Amniotic epithelial cell (primary cell): ENCODE measurements at regions not wholly inside any gene's neighbourhood (a gene's known extent, or its start where the extent isn't known, plus 50 kb on each side); places are given as distances from the start of the nearest gene placed in this dataset.
"Not testable (repeated sequence)": the region's sequence is repeated elsewhere in the genome, so short reads cannot be mapped to it uniquely, and the experiment has no call there.

Experiments used
- DNase-seq: peaks from one replicate; pipeline ENCODE4 v3.0.0-alpha.2; 2010; ENCODE audit warnings: low read depth

DNA sequence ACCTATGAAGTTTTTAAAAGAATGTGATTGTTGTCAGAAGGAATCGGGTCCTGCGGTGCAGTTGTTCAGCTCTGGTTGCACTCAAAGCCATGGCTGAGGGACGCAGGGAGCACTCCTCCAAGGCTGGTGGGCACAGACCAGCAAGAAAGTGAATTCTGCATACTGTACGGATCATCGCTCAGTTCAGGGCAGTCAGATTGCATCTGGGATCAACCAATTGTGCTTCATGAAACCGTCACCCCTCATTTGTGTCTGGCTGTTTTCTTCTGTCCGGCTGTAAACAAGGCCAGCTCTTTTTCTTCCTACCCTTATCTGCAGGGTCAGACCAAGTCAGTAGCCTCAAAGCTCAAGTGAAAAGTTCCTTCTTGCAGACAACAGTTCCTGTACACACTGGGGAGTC, 478.3 kb downstream of the TFAP2A start:
- DNase-seq, result no peak

DNA sequence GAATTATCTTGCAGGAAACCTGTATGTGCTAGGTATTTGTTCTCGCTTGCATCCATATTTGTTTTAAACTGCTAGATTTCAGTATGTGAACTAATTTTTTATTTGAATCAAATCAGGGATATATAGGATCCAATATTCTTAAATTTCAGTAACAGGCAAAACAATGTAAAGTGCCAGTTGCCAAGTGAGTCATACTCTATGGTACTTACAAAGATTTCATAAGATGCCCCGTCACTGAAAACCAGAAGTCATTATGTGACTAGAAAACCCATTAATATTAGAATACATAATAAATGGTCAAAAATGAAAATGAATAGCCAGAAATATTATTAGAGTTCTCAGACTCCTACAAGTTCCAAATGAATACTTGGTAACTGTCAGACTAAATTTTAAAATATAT, 481.2 kb downstream of the TFAP2A start:
- DNase-seq, result no peak

- no peak for DNase-seq
Observed at GRCh38 chr6:9927275-9927674, 487.6 kb downstream of the TFAP2A start.

- no peak for DNase-seq
Observed at GRCh38 chr6:9924971-9925370, 489.9 kb downstream of the TFAP2A start.

DNA sequence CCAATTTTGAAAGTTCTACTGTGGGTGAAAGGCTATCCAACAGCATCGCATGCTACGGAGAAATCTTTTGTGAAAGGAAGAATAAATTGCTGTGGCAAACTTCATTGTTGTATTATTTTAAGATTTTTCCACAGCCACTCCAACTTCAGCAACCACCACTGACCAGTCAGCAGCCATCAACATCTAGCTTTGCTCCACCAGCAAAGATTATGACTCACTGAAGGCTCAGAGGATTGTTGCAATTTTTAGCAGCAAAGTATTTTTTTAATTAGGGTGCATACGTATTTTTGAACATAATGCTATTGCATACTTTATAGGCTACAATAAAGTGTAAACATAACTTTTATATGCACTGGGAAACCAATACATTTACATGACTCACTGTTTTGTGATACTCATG, 493.5 kb downstream of the TFAP2A start:
- no peak for DNase-seq

- DNase-seq, result no peak
Observed at GRCh38 chr6:9914951-9915350, 499.9 kb downstream of the TFAP2A start.

DNA sequence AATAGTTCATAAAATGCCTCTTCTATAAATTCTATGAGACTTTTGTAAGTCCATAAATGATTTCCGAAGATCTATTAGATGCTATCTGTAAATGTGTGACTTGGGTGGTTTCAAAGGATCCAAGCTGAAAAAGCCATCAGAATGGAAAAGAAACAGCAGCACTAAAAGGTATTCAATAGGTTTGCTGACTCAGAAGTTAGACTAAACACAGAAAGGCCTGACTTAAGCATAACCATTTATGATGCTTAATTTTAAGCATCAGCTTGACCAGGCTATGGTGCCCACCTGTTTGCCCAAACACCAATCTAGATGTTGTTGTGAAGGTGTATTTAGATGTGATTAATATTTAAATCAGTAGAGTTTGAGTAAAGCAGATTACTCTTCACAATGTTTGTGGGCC, 513.5 kb downstream of the TFAP2A start:
- no peak for DNase-seq

GRCh38 chr6:9896806-9897205, 518.1 kb downstream of the TFAP2A start:
- DNase-seq, result no peak

DNA sequence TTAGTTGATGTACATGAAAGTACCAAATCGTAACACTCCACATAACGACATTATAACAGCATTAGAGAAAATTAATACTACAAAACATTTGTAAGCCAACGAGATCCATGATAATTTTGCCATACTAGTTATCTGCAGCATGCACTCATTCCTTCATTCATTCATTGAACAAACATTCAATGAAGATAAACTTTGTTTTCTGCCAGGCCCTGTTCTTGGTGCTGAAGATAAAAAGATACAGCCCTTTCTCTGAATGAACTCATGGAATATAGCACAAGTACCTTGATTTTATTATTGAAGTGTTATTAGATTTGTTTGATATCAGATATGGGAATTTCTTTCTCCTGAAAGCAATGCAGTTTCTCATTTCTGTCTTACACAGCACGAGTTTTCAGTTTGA, 524.0 kb downstream of the TFAP2A start:
- no peak for DNase-seq

DNA sequence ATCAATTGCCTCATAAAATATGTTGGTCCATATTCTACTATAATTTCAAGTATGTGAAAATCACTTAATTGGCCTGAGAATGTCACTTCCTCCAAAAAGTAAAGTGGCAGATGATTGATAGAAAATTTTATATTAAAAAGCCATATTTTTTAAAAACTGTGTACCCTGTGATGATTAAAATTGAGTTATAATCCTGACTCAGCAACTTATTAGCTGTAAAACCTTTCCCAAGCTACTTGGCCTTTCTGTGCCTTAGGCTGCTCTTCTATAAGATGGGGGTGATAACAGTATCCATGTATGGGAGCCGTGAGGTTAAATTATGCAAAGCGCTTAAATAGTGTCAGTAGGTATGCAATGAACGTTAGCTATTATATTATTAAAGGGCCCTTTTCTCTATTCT, 524.4 kb downstream of the TFAP2A start:
- DNase-seq, result no peak

DNA sequence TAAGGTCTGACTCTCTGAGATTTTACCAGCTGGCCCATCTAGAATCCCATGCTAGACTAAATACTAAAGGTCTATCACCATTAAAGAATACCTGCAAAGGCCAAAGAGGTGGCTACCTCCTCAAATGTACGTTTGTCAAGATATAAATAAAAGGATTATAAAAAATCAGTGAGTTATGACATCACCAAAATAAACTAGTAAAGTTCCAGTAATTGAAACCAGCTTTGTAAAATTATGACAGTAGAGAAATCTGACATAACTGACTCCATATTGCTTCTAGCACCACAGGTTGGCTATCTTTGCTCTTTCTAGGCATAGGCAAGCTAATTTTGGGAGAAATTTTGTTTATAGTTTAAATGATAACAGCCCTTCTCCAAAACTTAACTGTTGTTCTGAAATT, 536.3 kb downstream of the TFAP2A start:
- DNase-seq, result no peak

GRCh38 chr6:9875605-9876353, 539.1 kb downstream of the TFAP2A start:
- DNase-seq, result no peak

GRCh38 chr6:9862603-9863167, 552.2 kb downstream of the TFAP2A start:
- DNase-seq, result no peak

DNA sequence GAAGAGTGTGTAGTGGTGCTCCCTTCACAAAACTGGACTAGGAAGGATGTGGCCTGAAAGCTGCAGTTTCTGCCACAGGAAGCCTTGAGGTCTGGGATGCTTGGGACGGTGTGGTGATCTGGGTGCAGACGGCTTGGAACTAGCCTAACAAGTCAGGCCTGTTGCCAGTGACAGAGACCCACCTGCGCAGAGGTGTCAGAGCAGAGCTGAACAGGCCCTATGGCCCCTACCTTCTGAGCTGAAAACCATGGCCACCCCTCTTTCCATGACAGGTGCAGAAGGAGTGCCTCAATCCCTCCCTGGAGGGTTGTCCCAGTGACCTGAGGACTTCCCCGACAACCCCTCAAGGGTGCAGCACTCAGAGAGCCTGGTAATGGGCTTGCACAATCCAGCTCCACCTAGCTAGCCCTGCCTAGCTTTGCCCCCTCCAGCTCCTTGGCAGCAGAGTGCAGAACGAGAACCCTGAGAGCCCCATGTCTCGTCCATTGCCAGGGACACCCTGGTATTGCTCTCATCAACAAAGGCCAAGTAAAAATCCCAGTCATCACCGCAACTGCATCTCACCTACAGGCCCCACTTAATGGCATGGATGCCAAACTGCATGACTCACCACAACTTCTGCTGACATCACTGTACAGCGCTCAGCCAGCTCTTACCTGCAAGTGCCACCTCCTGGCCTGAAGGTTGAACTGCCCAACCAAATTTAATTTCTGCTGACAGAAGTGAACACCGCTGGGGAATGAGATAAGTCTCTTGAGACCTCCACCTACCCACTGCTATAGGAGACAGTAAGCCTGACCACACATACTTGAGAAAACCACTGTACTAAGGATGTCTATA, 563.1 kb downstream of the TFAP2A start:
- DNase-seq, result peak; percentile 5

DNA sequence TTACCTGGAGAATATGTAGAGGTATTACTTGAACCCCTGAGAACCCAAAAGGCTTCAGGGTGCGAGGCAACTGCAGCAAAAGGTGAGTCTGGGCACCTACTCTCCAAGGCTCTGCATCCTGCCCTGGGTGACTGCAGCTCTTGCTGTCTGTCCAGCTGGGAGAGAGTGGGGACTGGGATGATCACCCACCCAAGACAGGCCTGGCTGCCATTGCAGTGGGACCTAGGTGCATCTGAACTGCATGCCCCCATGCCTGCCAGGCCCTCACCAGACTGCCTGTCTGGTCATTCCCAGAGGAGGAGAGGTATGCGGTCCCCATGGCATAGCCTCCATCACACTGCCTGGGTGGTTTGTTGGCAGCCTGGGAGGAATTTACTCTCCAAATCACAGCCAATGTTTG, 563.9 kb downstream of the TFAP2A start:
- DNase-seq, result no peak

DNA sequence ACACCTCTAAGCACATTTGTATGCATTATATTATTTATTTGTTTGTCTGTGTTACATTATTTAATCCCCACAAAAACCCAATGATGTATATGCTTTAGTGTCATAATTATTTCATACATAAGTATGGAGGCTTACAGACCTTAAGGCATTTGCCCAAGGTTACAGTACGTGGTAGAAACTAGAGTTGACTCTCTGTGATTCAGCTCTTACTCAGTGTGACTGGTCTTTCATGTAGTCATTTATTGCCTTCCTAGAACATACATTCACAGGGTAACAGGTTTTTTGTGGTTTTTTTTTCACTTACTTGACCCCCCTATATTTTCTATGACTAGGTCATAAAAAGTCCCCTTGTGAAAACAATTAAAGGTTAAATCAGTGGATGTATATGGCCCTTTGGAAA, 566.8 kb downstream of the TFAP2A start:
- DNase-seq, result no peak

- DNase-seq, result no peak
Observed at GRCh38 chr6:9841886-9842725, 572.8 kb downstream of the TFAP2A start.

GRCh38 chr6:9834233-9834632, 580.6 kb downstream of the TFAP2A start:
- DNase-seq, result no peak

- DNase-seq, result no peak
Observed at GRCh38 chr6:9831783-9832182, 583.1 kb downstream of the TFAP2A start.

DNA sequence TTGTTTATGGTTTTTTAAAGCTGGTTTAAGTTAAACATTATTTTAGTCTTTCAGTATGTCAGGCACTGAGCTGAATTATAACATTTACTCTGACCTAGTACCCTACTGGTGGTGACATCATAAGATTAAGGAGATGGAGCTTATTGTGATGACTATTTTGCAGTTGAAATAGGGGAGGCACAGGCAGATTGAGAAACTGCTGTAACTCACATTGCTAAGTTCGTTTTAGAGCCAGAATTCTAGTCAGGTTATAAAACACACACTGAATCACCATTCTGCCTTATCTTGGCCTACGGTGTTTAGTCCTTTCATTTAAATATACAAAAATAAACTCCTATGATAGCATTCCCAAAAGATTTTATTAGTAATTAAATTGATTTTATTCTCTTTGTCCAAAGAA, 584.1 kb downstream of the TFAP2A start:
- DNase-seq, result peak; percentile 8

DNA sequence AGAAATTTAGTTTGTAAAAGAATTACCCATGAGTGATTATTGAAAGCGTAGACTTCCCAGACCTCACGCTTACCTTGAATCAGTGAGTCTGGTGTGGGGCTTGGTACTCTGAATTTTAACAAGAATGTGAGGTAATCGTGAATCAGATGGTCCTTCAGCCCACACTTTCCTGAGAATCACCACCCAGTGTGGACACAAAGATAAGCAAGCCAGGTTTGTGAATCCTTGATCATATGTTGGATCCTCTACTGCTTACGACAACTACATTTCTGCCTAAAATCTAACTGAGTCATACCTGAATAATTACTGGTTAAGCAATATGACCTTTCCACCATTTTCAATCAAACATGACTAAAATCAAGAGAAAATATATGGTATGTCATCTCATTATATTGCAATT, 589.3 kb downstream of the TFAP2A start:
- DNase-seq, result no peak

GRCh38 chr6:9810727-9811126, 604.1 kb downstream of the TFAP2A start:
- DNase-seq, result not testable (repeated sequence)
